GM23248 (cell line): ENCODE measurements at regions not wholly inside any gene's neighbourhood (a gene's known extent, or its start where the extent isn't known, plus 50 kb on each side); places are given as distances from the start of the nearest gene placed in this dataset.

Experiments used
- EZH2 ChIP-seq: fragments of 200-600 bp; sonication (generic); IDR thresholded peaks from 2 replicates; pipeline ENCODE4 v1.6.1; 2018; ENCODE audit warnings: antibody characterized with exemption, mild to moderate bottlenecking; ENCODE audit not compliant: insufficient read depth, poor library complexity, severe bottlenecking
- EZH2phosphoT487 ChIP-seq: fragments of 200-600 bp; sonication (generic); IDR thresholded peaks from 2 replicates; pipeline ENCODE4 v1.6.1; 2018; ENCODE audit warnings: antibody characterized with exemption, moderate library complexity, mild to moderate bottlenecking, low read depth; ENCODE audit not compliant: insufficient read depth

DNA sequence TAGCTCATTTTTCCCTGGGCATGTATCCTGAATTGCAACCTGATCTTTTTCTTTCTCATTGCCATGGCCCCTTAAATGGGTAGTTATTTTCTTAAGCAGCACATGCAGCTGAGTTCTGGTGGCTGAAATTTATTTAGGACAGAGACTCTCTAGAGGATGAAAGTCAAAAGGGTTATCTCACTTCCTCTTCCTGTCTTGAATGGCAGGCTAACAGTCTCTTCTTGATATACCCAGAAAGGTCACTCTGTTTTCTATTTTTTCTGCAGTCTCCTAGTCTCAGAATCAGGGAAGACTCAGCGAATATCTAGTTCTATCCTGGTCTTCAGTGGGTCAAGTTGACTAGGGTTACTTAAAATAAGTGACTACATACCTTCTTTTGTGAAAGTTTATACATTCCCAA lies 243.3 kb downstream of the EPHA7 start:
- TF ChIP-seq EZH2 = no peak
- TF ChIP-seq EZH2phosphoT487 = no peak
